ENCODE measurements at regions not wholly inside any gene's neighbourhood (a gene's known extent, or its start where the extent isn't known, plus 50 kb on each side); places are given as distances from the start of the nearest gene placed in this dataset.

- TF ChIP-seq CTCF (conservative IDR thresholded peaks at IDR 0.05), result no peak
- no peak for TF ChIP-seq ZFX (IDR thresholded peaks at IDR 0.05)
- no peak overlapping the region for H3K27ac ChIP-seq
These were observed 439.2 kb downstream of the SETBP1 start for GRCh38 chr18:45119876-45120275.

GRCh38 chr18:45121146-45121545, 440.5 kb downstream of the SETBP1 start:
- no peak for TF ChIP-seq ZFX (IDR thresholded peaks at IDR 0.05)
- TF ChIP-seq CTCF (conservative IDR thresholded peaks at IDR 0.05), result no peak
- H3K27ac ChIP-seq, result no peak overlapping the region

GRCh38 chr18:45122506-45122905, 441.8 kb downstream of the SETBP1 start:
- H3K27ac ChIP-seq, result no peak overlapping the region
- TF ChIP-seq CTCF (conservative IDR thresholded peaks at IDR 0.05), result no peak
- TF ChIP-seq ZFX (IDR thresholded peaks at IDR 0.05), result no peak

GRCh38 chr18:45127405-45127804, 446.7 kb downstream of the SETBP1 start:
- H3K27ac ChIP-seq, result no peak overlapping the region
- TF ChIP-seq CTCF (conservative IDR thresholded peaks at IDR 0.05) (no peak), ZFX (IDR thresholded peaks at IDR 0.05) (no peak)

GRCh38 chr18:45133276-45133675, 452.6 kb downstream of the SETBP1 start:
- TF ChIP-seq ZFX (IDR thresholded peaks at IDR 0.05) (no peak), CTCF (conservative IDR thresholded peaks at IDR 0.05) (no peak)
- H3K27ac ChIP-seq, result no peak overlapping the region

- TF ChIP-seq ZFX (IDR thresholded peaks at IDR 0.05) (no peak), CTCF (conservative IDR thresholded peaks at IDR 0.05) (no peak)
- H3K27ac ChIP-seq, result no peak overlapping the region
These were observed 455.8 kb downstream of the SETBP1 start for GRCh38 chr18:45136381-45137086.

- no peak for TF ChIP-seq ZFX (IDR thresholded peaks at IDR 0.05)
- no peak for TF ChIP-seq CTCF (conservative IDR thresholded peaks at IDR 0.05)
- H3K27ac ChIP-seq, result no peak overlapping the region
These were observed 456.4 kb downstream of the SETBP1 start for GRCh38 chr18:45137087-45137419.

Measured in C4-2B (cell line).